GM12864 (cell line): ENCODE measurements at regions not wholly inside any gene's neighbourhood (a gene's known extent, or its start where the extent isn't known, plus 50 kb on each side); places are given as distances from the start of the nearest gene placed in this dataset.

Experiments
- DNase-seq: peaks from one replicate; pipeline ENCODE4 v3.0.0-alpha.2; 2011; ENCODE audit warnings: low read depth
- H3K4me3 ChIP-seq: 2 replicates; pipeline ENCODE4 v1.5.1; 2011; ENCODE audit warnings: mild to moderate bottlenecking, low read depth, low read length, control low read depth
- TF ChIP-seq, protein P1 (sequence below): IDR thresholded peaks from 2 replicates; pipeline ENCODE4 v1.5.1; 2011; ENCODE audit warnings: low read depth, mild to moderate bottlenecking, moderate library complexity, low read length, control low read depth, inconsistent platforms; ENCODE audit errors: missing control alignments

- H3K4me3 ChIP-seq: no peak overlapping the region
- TF ChIP-seq, protein P1, sequence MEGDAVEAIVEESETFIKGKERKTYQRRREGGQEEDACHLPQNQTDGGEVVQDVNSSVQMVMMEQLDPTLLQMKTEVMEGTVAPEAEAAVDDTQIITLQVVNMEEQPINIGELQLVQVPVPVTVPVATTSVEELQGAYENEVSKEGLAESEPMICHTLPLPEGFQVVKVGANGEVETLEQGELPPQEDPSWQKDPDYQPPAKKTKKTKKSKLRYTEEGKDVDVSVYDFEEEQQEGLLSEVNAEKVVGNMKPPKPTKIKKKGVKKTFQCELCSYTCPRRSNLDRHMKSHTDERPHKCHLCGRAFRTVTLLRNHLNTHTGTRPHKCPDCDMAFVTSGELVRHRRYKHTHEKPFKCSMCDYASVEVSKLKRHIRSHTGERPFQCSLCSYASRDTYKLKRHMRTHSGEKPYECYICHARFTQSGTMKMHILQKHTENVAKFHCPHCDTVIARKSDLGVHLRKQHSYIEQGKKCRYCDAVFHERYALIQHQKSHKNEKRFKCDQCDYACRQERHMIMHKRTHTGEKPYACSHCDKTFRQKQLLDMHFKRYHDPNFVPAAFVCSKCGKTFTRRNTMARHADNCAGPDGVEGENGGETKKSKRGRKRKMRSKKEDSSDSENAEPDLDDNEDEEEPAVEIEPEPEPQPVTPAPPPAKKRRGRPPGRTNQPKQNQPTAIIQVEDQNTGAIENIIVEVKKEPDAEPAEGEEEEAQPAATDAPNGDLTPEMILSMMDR: no peak
- DNase-seq: no peak
Observed at GRCh38 chr5:86407711-86408110, 210.0 kb upstream of the COX7C start.

GRCh38 chr5:86411596-86411995 lies 206.1 kb upstream of the COX7C start:
- TF ChIP-seq, protein P1: no peak
- H3K4me3 ChIP-seq: no peak overlapping the region
- DNase-seq: no peak

GRCh38 chr5:86427158-86427557 lies 190.6 kb upstream of the COX7C start:
- H3K4me3 ChIP-seq: no peak overlapping the region
- no peak for DNase-seq
- TF ChIP-seq, protein P1: no peak

DNA sequence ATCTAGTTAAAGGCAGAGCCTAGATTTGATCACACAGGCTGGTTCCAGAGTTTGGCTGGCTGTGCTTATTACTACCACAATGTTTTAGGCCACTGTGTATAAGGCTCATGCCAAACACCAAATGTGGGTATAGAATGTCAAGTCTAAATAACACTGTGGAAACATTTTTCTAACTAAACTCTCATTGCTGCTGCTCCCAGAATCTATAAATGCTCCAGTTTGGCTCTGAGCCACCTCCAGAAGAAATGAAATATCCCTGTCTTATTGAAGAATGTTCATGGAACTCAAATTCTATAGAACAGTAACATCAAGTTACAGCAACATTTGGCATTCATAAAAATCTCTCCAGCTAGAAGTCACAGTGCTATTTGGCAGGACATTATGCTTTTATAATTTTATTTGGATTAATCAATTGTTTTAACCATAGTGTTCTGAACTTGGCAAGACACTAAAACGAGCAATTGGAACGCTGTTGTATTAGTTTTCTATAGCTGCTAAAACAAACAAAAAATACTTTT lies 178.1 kb upstream of the COX7C start:
- H3K4me3 ChIP-seq: no peak overlapping the region
- TF ChIP-seq, protein P1: no peak
- DNase-seq: no peak

- H3K4me3 ChIP-seq: no peak overlapping the region
- DNase-seq: no peak
- TF ChIP-seq, protein P1: no peak
Observed at GRCh38 chr5:86442036-86442745, 175.6 kb upstream of the COX7C start.

GRCh38 chr5:86447362-86447761 lies 170.4 kb upstream of the COX7C start:
- no peak for DNase-seq
- no peak overlapping the region for H3K4me3 ChIP-seq
- TF ChIP-seq, protein P1: no peak

DNA sequence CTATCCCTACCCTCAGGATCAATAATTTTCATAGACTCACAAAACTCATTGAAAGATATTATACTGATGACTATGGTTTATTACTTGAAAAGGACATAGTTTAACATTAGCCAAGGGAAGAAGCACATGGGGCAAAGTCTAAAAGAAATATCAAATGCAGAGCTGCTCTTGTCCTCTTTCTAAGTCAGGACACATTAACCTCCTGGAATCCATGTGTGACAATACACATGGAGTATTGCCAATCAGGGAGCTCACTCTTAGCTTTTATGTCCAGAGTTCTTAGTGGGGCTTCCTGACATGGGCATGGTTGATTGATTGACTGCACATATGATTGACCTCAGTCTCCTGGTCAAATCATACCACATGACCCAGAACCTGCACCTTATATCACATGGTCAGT lies 165.5 kb upstream of the COX7C start:
- TF ChIP-seq, protein P1: no peak
- DNase-seq: no peak
- no peak overlapping the region for H3K4me3 ChIP-seq
